B cell (primary cell): ENCODE measurements at regions not wholly inside any gene's neighbourhood (a gene's known extent, or its start where the extent isn't known, plus 50 kb on each side); places are given as distances from the start of the nearest gene placed in this dataset.

Experiments
- ATAC-seq: fragments of 200-7000 bp; cut with Tn5 transposase; one replicate; pipeline ENCODE4 v1.10.0; 2021; ENCODE audit warnings: low read depth, mild to moderate bottlenecking, moderate number of reproducible peaks, moderate library complexity
- CTCF ChIA-PET: fragments of 350-600 bp; sonication (Branson Sonifier 250); formaldehyde crosslinking; loops from one replicate; lab custom pipeline; 2021; ENCODE audit warnings: antibody characterized with exemption, inconsistent platforms; lab: Charles Lee
- POLR2A ChIA-PET: fragments of 350-600 bp; sonication (Branson Sonifier 250); formaldehyde crosslinking; loops from one replicate; lab custom pipeline; 2021; ENCODE audit warnings: antibody characterized with exemption; lab: Charles Lee
- DNase-seq: peaks from one replicate; pipeline ENCODE4 v3.0.0; 2013
- H2AFZ ChIP-seq: 2 replicates; pipeline ENCODE4 v1.6.1; 2012; ENCODE audit warnings: mild to moderate bottlenecking, low read depth, low read length; ENCODE audit not compliant: insufficient read depth, poor library complexity, severe bottlenecking
- H3K27ac ChIP-seq, 2 donors: 1 replicate in 1 of 2; 2 replicates in 1 of 2; pipeline ENCODE4 v1.5.1; 2012 to 2013; ENCODE audit warnings: low read length in 2 of 2, mild to moderate bottlenecking in 2 of 2, moderate library complexity in 1 of 2
- H3K27me3 ChIP-seq, 4 experiments: fragments of 200-600 bp in 1 of 4; sonication (generic) in 1 of 4; replicated peaks in 1 of 4; 1 replicate in 2 of 4; 2 replicates in 2 of 4; pipeline versions ENCODE4 v1.6.1 to v1.7.0; 2013 to 2016; ENCODE audit warnings: low read length in 3 of 4, mild to moderate bottlenecking in 2 of 4, mixed read lengths in 1 of 4, moderate library complexity in 1 of 4; ENCODE audit not compliant: insufficient read depth in 4 of 4, control insufficient read depth in 3 of 4; ENCODE audit errors: control extremely low read depth in 1 of 4
- H3K36me3 ChIP-seq, 2 experiments: replicated peaks in 1 of 2; 1 replicate in 1 of 2; 2 replicates in 1 of 2; pipeline versions ENCODE4 v1.6.1 to v1.7.1; 2013; ENCODE audit warnings: low read length in 1 of 2; ENCODE audit not compliant: insufficient read depth in 2 of 2, control insufficient read depth in 1 of 2; ENCODE audit errors: control extremely low read depth in 1 of 2, extremely low read depth in 1 of 2
- H3K4me1 ChIP-seq, 2 donors: fragments of 200-600 bp in 1 of 2; sonication (generic) in 1 of 2; 1 replicate in 1 of 2; 2 replicates in 1 of 2; pipeline versions ENCODE4 v1.5.1 to v1.6.1; 2013 to 2017; ENCODE audit warnings: low read length in 2 of 2; ENCODE audit not compliant: control insufficient read depth in 2 of 2, insufficient read depth in 2 of 2
- H3K4me2 ChIP-seq: replicated peaks from 2 replicates; pipeline ENCODE3; 2012; ENCODE audit warnings: mild to moderate bottlenecking, low read depth, low read length; ENCODE audit not compliant: poor library complexity, severe bottlenecking
- H3K4me3 ChIP-seq, 5 experiments: fragments of 200-600 bp in 1 of 5; sonication (generic) in 1 of 5; 1 replicate in 3 of 5; 2 replicates in 2 of 5; pipeline versions ENCODE4 v1.5.1 to v1.7.0; 2011 to 2016; ENCODE audit warnings: low read length in 4 of 5, mild to moderate bottlenecking in 4 of 5, low read depth in 2 of 5, control low read depth in 1 of 5, moderate library complexity in 1 of 5; ENCODE audit not compliant: insufficient read depth in 1 of 5; ENCODE audit errors: control extremely low read depth in 1 of 5, extremely low read depth in 1 of 5
- H3K79me2 ChIP-seq: fragments of 200-600 bp; sonication (generic); one replicate; pipeline ENCODE4 v1.6.0; 2016; ENCODE audit warnings: low read length; ENCODE audit not compliant: control insufficient read depth, insufficient read depth
- H3K9ac ChIP-seq: fragments of 200-600 bp; sonication (generic); 2 replicates; pipeline ENCODE4 v1.6.1; 2017; ENCODE audit warnings: mild to moderate bottlenecking, low read length, moderate library complexity
- H3K9me3 ChIP-seq, 3 donors: one replicate each; pipeline versions ENCODE4 v1.6.1 to v1.7.1; 2013; ENCODE audit warnings: low read length in 2 of 3; ENCODE audit not compliant: control insufficient read depth in 2 of 3, insufficient read depth in 1 of 3; ENCODE audit errors: control extremely low read depth in 1 of 3
- H4K20me1 ChIP-seq: 2 replicates; pipeline ENCODE4 v1.6.0; 2012; ENCODE audit warnings: mild to moderate bottlenecking, low read length; ENCODE audit not compliant: insufficient read depth, control insufficient read depth, poor library complexity, severe bottlenecking
- H3K27ac Mint-ChIP-seq: one replicate; pipeline ENCODE4 v1.8.0; 2021; ENCODE audit warnings: mixed read lengths
- H3K27me3 Mint-ChIP-seq: one replicate; pipeline ENCODE4 v1.8.0; 2021; ENCODE audit warnings: mixed read lengths
- H3K4me1 Mint-ChIP-seq: one replicate; pipeline ENCODE4 v1.8.0; 2021; ENCODE audit warnings: mixed read lengths
- H3K4me3 Mint-ChIP-seq: one replicate; pipeline ENCODE4 v1.8.0; 2021; ENCODE audit warnings: mixed read lengths
- H3K9me3 Mint-ChIP-seq: one replicate; pipeline ENCODE4 v1.8.0; 2022; ENCODE audit warnings: mixed read lengths; ENCODE audit not compliant: insufficient read depth
- EZH2 ChIP-seq: IDR thresholded peaks from 2 replicates; pipeline ENCODE4 v1.6.1; 2012; ENCODE audit warnings: borderline replicate concordance, low read depth, mild to moderate bottlenecking, moderate library complexity, low read length; ENCODE audit not compliant: insufficient read depth, poor library complexity, severe bottlenecking
- WGBS: methylation state at CpG from one replicate; pipeline ENCODE4 v1.1.5; 2013; ENCODE audit warnings: missing lambda C conversion rate; ENCODE audit not compliant: insufficient coverage; 5-methylcytosine and 5-hydroxymethylcytosine counted together
- intact Hi-C: fragments of 100-400 bp; cut with micrococcal nuclease; formaldehyde crosslinking; loops from one replicate; pipeline ENCODE4 v1.10.0; 2022
- TF ChIP-seq, protein P1 (sequence below): fragments of 200-600 bp; IDR thresholded peaks from one replicate; pipeline ENCODE4 v1.8.0; 2022; ENCODE audit warnings: antibody characterized with exemption, mild to moderate bottlenecking

DNA sequence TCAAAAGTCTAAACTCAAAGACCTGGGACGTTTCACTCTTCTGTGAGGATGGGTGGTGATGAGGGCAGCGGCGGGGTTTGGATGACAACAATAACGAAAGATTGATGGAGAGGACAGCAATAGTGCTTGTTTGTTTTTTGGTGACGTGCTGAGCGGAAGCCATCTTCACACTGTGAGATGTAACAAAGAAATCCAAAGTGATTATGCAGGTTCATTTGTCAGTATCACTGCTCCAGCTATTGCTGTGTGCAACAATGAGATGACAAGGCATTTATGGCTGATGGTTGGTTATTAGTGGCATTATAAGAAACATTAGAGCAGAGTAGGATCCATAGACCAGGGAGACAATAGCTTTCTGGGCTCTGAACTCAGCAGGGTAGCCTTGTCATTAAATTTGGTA is 306.7 kb downstream of the RNF144B start:
- no peaks in the 10 kb centered on the region for H4K20me1 ChIP-seq
- no peaks in the 10 kb centered on the region for H3K36me3 ChIP-seq
- POLR2A ChIA-PET = no interaction called here
- no peak overlapping the region for H3K4me3 ChIP-seq
- no peaks in the 10 kb centered on the region for H3K9me3 ChIP-seq
- H3K4me1 ChIP-seq = no peaks in the 10 kb centered on the region
- Mint-ChIP-seq H3K9me3 (no peaks in the 10 kb centered on the region), H3K4me3 (no peak overlapping the region), H3K27me3 (no peaks in the 10 kb centered on the region), H3K4me1 (no peaks in the 10 kb centered on the region), H3K27ac (no peak overlapping the region)
- intact Hi-C loops = no loop called here
- DNase-seq (no peak), ATAC-seq (no peak)
- CTCF ChIA-PET = no interaction called here
- no peaks in the 10 kb centered on the region for H3K79me2 ChIP-seq
- no peaks in the 10 kb centered on the region for H3K27me3 ChIP-seq
- no peak overlapping the region for H2AFZ ChIP-seq
- H3K27ac ChIP-seq = no peak overlapping the region
- no peak overlapping the region for H3K9ac ChIP-seq
- 82% methylated on average over 6 of the region's 6 CpGs for WGBS
- TF ChIP-seq, protein P1, sequence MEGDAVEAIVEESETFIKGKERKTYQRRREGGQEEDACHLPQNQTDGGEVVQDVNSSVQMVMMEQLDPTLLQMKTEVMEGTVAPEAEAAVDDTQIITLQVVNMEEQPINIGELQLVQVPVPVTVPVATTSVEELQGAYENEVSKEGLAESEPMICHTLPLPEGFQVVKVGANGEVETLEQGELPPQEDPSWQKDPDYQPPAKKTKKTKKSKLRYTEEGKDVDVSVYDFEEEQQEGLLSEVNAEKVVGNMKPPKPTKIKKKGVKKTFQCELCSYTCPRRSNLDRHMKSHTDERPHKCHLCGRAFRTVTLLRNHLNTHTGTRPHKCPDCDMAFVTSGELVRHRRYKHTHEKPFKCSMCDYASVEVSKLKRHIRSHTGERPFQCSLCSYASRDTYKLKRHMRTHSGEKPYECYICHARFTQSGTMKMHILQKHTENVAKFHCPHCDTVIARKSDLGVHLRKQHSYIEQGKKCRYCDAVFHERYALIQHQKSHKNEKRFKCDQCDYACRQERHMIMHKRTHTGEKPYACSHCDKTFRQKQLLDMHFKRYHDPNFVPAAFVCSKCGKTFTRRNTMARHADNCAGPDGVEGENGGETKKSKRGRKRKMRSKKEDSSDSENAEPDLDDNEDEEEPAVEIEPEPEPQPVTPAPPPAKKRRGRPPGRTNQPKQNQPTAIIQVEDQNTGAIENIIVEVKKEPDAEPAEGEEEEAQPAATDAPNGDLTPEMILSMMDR = no peak
- no peak for TF ChIP-seq EZH2
- H3K4me2 ChIP-seq = no peak overlapping the region

DNA sequence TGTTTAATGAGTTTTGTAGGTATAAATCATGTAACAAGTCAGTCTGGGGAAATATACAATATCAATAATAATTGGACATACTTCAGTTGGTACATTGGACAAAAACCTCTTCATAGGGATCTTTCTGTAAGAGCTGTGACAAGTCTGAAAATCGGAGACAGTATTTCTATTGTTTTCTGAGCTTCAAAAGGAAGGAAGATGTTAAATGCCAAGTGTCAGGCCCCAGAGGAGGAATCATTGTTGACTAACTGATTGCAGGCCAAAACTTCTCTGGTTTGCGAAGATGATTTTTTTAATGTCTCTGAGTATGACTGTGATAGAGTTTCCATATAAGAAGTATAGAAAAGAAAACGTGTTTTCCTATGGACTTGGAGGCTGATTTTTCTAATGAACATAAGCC is 316.4 kb downstream of the RNF144B start:
- H3K4me3 Mint-ChIP-seq = no peak overlapping the region
- no peak for ATAC-seq
- no peaks in the 10 kb centered on the region for H3K79me2 ChIP-seq
- DNase-seq = no peak
- WGBS = 67% methylated on average over 1 of the region's 3 CpGs
- no peak overlapping the region for H3K9ac ChIP-seq
- H2AFZ ChIP-seq = no peak overlapping the region
- intact Hi-C loops = no loop called here
- H3K27me3 ChIP-seq = no peaks in the 10 kb centered on the region
- ChIA-PET POLR2A (no interaction called here), CTCF (no interaction called here)
- no peak overlapping the region for H3K27ac Mint-ChIP-seq
- no peaks in the 10 kb centered on the region for H3K4me1 ChIP-seq
- H3K27ac ChIP-seq = no peak overlapping the region
- no peaks in the 10 kb centered on the region for H3K4me1 Mint-ChIP-seq
- no peaks in the 10 kb centered on the region for H3K9me3 ChIP-seq
- H3K4me2 ChIP-seq = no peak overlapping the region
- H3K9me3 Mint-ChIP-seq = peaks cover 4% of the 10 kb centered on the region
- no peak overlapping the region for H3K4me3 ChIP-seq
- H4K20me1 ChIP-seq = no peaks in the 10 kb centered on the region
- no peaks in the 10 kb centered on the region for H3K36me3 ChIP-seq
- TF ChIP-seq EZH2 = no peak
- TF ChIP-seq, protein P1 = no peak
- H3K27me3 Mint-ChIP-seq = peaks cover 3% of the 10 kb centered on the region
